HEK293 (cell line): ENCODE measurements at regions not wholly inside any gene's neighbourhood (a gene's known extent, or its start where the extent isn't known, plus 50 kb on each side); places are given as distances from the start of the nearest gene placed in this dataset.

ENCODE experiments used
- HOXA7 ChIP-seq: sonication (generic); formaldehyde crosslinking; IDR thresholded peaks from 2 replicates; pipeline ENCODE4 v1.8.1; 2022; ENCODE audit warnings: missing genetic modification reagents, borderline replicate concordance
- MYNN ChIP-seq: fragments of 450-650 bp; formaldehyde crosslinking; IDR thresholded peaks from 2 replicates; pipeline ENCODE4 v1.5.1; 2016; ENCODE audit warnings: missing biosample characterization, missing genetic modification characterization, borderline replicate concordance
- SP7 ChIP-seq: fragments of 450-650 bp; formaldehyde crosslinking; IDR thresholded peaks from 2 replicates; pipeline ENCODE4 v1.5.1; 2016; ENCODE audit warnings: missing biosample characterization, missing genetic modification characterization
- ZNF701 ChIP-seq: fragments of 450-650 bp; formaldehyde crosslinking; IDR thresholded peaks from 2 replicates; pipeline ENCODE4 v1.5.1; 2016; ENCODE audit warnings: missing biosample characterization, missing genetic modification characterization
- ZNF76 ChIP-seq: fragments of 450-650 bp; formaldehyde crosslinking; IDR thresholded peaks from 2 replicates; pipeline ENCODE4; 2016; ENCODE audit warnings: low read depth, missing biosample characterization, missing genetic modification characterization, borderline replicate concordance
- TF ChIP-seq, protein P1 (sequence below): fragments of 450-650 bp; formaldehyde crosslinking; IDR thresholded peaks from 2 replicates; pipeline ENCODE4 v1.5.1; 2016; ENCODE audit warnings: missing biosample characterization, missing genetic modification characterization
- TF ChIP-seq, protein P2 (sequence below): fragments of 450-650 bp; formaldehyde crosslinking; IDR thresholded peaks from 2 replicates; pipeline ENCODE4 v1.5.1; 2016; ENCODE audit warnings: missing biosample characterization, missing genetic modification characterization

DNA sequence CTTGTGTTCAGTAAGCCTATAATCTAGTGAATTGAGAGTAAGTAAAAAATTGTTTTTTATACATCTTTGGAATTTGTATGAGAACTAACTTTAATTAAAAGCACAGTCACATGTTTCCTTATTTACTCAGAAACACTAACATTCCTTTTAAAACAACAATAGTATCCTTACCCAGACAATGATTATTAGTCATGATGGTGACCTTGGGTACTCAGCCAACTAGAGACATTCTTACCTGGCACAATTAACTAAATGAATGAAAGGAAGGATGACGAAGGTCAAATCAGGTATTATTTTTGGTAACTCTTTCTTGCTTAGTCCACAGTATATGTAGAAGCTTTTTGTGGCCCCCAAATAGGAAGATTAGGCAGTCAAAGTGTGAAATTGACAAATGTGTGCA lies 901.0 kb downstream of the FAT4 start:
- TF ChIP-seq, protein P1, sequence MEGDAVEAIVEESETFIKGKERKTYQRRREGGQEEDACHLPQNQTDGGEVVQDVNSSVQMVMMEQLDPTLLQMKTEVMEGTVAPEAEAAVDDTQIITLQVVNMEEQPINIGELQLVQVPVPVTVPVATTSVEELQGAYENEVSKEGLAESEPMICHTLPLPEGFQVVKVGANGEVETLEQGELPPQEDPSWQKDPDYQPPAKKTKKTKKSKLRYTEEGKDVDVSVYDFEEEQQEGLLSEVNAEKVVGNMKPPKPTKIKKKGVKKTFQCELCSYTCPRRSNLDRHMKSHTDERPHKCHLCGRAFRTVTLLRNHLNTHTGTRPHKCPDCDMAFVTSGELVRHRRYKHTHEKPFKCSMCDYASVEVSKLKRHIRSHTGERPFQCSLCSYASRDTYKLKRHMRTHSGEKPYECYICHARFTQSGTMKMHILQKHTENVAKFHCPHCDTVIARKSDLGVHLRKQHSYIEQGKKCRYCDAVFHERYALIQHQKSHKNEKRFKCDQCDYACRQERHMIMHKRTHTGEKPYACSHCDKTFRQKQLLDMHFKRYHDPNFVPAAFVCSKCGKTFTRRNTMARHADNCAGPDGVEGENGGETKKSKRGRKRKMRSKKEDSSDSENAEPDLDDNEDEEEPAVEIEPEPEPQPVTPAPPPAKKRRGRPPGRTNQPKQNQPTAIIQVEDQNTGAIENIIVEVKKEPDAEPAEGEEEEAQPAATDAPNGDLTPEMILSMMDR = no peak
- TF ChIP-seq ZNF76 (tag by site-specific recombination) = no peak
- TF ChIP-seq, protein P2, sequence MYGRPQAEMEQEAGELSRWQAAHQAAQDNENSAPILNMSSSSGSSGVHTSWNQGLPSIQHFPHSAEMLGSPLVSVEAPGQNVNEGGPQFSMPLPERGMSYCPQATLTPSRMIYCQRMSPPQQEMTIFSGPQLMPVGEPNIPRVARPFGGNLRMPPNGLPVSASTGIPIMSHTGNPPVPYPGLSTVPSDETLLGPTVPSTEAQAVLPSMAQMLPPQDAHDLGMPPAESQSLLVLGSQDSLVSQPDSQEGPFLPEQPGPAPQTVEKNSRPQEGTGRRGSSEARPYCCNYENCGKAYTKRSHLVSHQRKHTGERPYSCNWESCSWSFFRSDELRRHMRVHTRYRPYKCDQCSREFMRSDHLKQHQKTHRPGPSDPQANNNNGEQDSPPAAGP = no peak
- TF ChIP-seq HOXA7 (CRISPR knock-in tag) = no peak
- no peak for TF ChIP-seq ZNF701 (tag by site-specific recombination)
- no peak for TF ChIP-seq MYNN (tag by site-specific recombination)
- TF ChIP-seq SP7 (tag by site-specific recombination) = no peak
